Nephron progenitor cell (in vitro differentiated cells): ENCODE measurements at regions not wholly inside any gene's neighbourhood (a gene's known extent, or its start where the extent isn't known, plus 50 kb on each side); places are given as distances from the start of the nearest gene placed in this dataset.
A peak's percentile ranks its signal among the peaks of the same experiment; 100 is the strongest.

Source experiments
- DNase-seq: peaks from one replicate; pipeline ENCODE4 v3.0.0; 2021
- H3K27ac Mint-ChIP-seq: 2 replicates; pipeline ENCODE4 v1.8.0; 2021; ENCODE audit warnings: mild to moderate bottlenecking, moderate library complexity, mixed read lengths
- H3K27me3 Mint-ChIP-seq: 2 replicates; pipeline ENCODE4 v1.8.0; 2021; ENCODE audit warnings: mild to moderate bottlenecking, low read depth, mixed read lengths; ENCODE audit not compliant: poor library complexity
- H3K36me3 Mint-ChIP-seq: 2 replicates; pipeline ENCODE4 v1.8.0; 2021; ENCODE audit warnings: low read depth, mixed read lengths
- H3K4me1 Mint-ChIP-seq: 2 replicates; pipeline ENCODE4 v1.8.0; 2021; ENCODE audit warnings: mixed read lengths
- H3K4me3 Mint-ChIP-seq: 2 replicates; pipeline ENCODE4 v1.8.0; 2021; ENCODE audit warnings: mild to moderate bottlenecking, moderate library complexity, mixed read lengths
- H3K9me3 Mint-ChIP-seq: 2 replicates; pipeline ENCODE4 v1.8.0; 2021; ENCODE audit warnings: mild to moderate bottlenecking, moderate library complexity, mixed read lengths
- TF ChIP-seq, protein P1 (sequence below): fragments of 200-600 bp; sonication (generic); IDR thresholded peaks from 2 replicates; pipeline ENCODE4 v1.5.0; 2021; ENCODE audit warnings: antibody characterized with exemption

DNA sequence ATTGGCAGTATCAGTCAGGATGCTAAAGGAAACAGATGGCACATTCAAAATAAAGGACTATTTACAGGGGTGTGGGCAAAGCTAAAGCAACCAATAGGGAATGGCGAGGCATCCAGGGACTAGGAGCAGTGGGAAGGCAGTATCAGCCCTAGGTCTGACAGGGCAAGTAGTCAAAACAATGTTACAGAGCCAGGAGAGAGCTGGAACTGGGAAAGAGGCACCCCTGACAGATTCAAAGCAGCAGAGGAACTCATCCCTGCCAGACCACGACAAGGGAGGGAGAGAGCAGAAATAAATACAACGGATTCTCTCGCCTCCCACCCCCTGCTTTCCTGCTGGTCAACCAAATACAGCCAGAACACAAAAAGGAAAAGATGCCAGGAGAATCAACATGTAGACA is 371.5 kb downstream of the NR2F1-AS1 start:
- H3K27ac Mint-ChIP-seq = peak overlapping the region; percentile 97
- peaks cover 14% of the 10 kb centered on the region for H3K36me3 Mint-ChIP-seq

DNA sequence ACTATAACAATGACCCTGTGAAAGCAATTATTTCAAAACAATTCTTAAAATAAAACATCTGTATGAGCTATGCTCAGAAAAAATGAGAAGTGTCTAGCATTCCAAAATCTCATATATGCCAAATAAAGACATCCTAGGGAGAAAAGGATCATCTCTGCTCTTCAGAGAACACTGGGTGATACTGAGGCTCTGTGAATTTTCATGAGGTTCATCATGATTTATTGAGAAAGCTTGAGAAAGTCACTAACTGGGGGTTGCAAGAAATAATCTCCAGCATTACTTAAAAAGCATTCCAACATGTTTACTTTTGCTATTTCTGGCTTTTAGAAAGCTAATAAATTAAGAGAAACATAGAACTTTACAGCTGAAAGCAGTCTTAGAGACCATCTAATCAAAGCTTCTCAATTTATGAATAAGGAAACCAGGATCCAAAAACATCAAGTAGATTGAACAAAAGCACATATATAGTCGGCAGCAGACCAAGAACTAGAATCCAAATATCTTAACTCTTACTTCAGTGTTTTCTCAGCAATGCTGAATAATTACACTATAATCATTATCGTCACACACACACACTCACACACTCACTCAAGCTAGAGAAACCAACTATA is 372.8 kb downstream of the NR2F1-AS1 start:
- Mint-ChIP-seq H3K4me1 (peaks cover 26% of the 10 kb centered on the region), H3K36me3 (peaks cover 14% of the 10 kb centered on the region), H3K4me3 (no peak overlapping the region), H3K27ac (no peak overlapping the region), H3K27me3 (peaks cover 8% of the 10 kb centered on the region), H3K9me3 (peaks cover 17% of the 10 kb centered on the region)
- TF ChIP-seq, protein P1, sequence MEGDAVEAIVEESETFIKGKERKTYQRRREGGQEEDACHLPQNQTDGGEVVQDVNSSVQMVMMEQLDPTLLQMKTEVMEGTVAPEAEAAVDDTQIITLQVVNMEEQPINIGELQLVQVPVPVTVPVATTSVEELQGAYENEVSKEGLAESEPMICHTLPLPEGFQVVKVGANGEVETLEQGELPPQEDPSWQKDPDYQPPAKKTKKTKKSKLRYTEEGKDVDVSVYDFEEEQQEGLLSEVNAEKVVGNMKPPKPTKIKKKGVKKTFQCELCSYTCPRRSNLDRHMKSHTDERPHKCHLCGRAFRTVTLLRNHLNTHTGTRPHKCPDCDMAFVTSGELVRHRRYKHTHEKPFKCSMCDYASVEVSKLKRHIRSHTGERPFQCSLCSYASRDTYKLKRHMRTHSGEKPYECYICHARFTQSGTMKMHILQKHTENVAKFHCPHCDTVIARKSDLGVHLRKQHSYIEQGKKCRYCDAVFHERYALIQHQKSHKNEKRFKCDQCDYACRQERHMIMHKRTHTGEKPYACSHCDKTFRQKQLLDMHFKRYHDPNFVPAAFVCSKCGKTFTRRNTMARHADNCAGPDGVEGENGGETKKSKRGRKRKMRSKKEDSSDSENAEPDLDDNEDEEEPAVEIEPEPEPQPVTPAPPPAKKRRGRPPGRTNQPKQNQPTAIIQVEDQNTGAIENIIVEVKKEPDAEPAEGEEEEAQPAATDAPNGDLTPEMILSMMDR = no peak
- no peak for DNase-seq

More for the DNA sequence above, 371.5 kb downstream of the NR2F1-AS1 start:
- H3K9me3 Mint-ChIP-seq = peaks cover 18% of the 10 kb centered on the region
- H3K4me3 Mint-ChIP-seq = no peak overlapping the region
- no peak for DNase-seq
- TF ChIP-seq, protein P1 = no peak
- peaks cover 26% of the 10 kb centered on the region for H3K4me1 Mint-ChIP-seq
- peaks cover 8% of the 10 kb centered on the region for H3K27me3 Mint-ChIP-seq

DNA sequence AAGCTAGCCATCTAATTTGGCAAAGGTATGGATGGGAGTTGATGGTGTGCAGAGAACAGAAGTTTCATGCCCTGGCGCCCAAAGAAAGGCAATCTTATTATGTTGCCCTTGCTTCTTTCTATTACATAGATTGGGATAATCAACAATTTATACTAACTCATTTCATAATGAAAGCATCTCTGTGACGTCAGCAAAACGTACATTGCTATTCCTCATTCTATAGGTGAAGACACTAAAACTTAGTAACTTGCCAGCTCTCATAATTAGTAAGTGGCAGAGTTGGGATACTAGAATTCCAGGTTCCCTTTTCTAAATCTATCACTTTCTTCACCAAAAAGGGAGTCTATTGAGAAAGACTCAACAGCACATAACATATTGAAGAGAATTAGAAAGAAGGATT is 374.8 kb downstream of the NR2F1-AS1 start:
- Mint-ChIP-seq H3K27me3 (peaks cover 8% of the 10 kb centered on the region), H3K4me3 (no peak overlapping the region), H3K36me3 (peaks cover 14% of the 10 kb centered on the region), H3K4me1 (peaks cover 38% of the 10 kb centered on the region), H3K27ac (no peak overlapping the region), H3K9me3 (peaks cover 10% of the 10 kb centered on the region)
- no peak for DNase-seq
- TF ChIP-seq, protein P1 = no peak

DNA sequence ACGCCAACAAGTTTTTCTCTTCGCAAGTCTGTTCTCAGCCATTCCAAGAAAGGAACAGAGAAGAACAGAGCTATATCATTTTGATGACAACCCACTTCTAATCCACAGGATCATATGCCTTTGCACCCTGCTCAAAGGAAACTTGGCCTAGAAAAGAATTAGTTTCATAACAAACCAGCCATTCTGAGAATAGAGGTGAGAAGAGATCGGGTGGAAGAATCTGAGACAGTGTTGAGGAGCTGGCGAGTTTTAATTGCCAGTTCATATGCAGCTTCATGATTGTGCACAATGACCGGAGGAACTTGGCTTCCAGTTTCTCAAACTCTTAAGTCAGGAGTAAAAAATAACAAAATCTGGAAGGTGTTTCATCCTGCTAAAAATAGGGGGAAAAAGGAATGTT is 380.0 kb downstream of the NR2F1-AS1 start:
- no peak for DNase-seq
- Mint-ChIP-seq H3K4me1 (peaks cover 27% of the 10 kb centered on the region), H3K4me3 (no peak overlapping the region), H3K27ac (no peak overlapping the region), H3K27me3 (peaks cover 8% of the 10 kb centered on the region), H3K36me3 (peaks cover 45% of the 10 kb centered on the region), H3K9me3 (peaks cover 46% of the 10 kb centered on the region)
- TF ChIP-seq, protein P1 = no peak

DNA sequence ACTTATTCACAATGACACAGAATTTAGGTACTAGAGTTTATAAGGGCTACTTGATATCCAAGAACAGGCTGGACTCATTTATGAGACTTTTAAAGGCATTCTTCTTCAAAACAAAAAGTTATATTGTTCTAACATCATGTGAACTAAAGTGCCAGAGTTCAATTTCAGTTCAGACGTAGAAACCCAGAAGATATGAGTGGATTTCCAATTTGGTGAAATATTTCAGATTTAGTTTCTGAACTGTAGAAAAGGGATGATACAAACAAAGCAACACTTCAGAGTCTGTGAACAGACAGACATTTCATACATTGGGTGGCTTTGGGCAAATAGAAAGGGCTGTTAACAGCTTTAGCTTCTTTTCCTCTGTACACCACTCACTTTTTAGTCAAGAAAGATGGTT is 384.0 kb downstream of the NR2F1-AS1 start:
- Mint-ChIP-seq H3K9me3 (peaks cover 47% of the 10 kb centered on the region), H3K27me3 (peaks cover 3% of the 10 kb centered on the region), H3K4me3 (no peak overlapping the region), H3K27ac (no peak overlapping the region), H3K36me3 (peaks cover 44% of the 10 kb centered on the region), H3K4me1 (peaks cover 50% of the 10 kb centered on the region)
- TF ChIP-seq, protein P1 = no peak
- DNase-seq = no peak
